ENCODE measurements at regions not wholly inside any gene's neighbourhood (a gene's known extent, or its start where the extent isn't known, plus 50 kb on each side); places are given as distances from the start of the nearest gene placed in this dataset.
"Not testable (repeated sequence)": the region's sequence is repeated elsewhere in the genome, so short reads cannot be mapped to it uniquely, and the experiment has no call there.

DNA sequence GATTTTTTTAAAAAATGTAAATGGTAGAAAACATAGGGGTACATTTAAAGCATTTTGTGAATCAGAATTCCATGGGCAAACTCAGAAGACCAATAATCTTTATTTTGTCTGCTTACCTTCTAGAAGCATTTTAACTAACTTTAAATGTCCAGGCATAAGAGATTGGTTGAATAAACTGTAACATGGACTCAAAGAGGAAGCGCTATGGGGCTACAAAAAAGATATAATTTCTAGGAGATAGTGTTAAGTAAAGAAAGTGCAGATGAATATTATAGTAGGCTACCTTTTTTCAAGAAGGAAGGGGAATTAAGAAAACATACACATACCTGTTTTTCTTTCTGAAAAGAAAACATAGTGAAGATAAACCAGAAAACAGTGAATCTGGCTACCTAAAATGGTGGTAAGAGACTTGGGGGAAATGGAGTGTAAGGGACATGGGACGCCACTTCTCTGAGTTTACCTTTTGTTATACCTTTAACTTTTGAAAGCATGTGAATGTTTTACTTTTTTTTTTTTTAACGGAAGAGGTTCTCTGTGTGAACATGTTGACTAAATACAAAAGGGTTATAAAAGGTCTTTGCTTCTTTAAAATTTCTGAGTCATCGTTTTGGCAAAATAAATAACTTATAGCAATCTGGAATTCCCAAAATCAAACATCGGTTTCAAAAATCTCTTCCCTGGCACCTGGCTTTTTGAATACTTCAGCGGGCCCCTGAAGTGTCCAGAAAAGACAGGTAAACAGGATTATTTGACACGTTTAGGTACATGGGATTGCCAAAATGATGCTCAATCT, 133.4 kb downstream of the OR2B2 start:
- ChIA-PET POLR2A (ENCODE audit: low non-redundant PET) (no interaction called here), CTCF (no interaction called here)
- no peak overlapping the region for H3K27ac ChIP-seq
- no peak for TF ChIP-seq CTCF (conservative IDR thresholded peaks at IDR 0.05; ENCODE audit: low read depth)
- DNase-seq (ENCODE audit: low spot score) = no peak

DNA sequence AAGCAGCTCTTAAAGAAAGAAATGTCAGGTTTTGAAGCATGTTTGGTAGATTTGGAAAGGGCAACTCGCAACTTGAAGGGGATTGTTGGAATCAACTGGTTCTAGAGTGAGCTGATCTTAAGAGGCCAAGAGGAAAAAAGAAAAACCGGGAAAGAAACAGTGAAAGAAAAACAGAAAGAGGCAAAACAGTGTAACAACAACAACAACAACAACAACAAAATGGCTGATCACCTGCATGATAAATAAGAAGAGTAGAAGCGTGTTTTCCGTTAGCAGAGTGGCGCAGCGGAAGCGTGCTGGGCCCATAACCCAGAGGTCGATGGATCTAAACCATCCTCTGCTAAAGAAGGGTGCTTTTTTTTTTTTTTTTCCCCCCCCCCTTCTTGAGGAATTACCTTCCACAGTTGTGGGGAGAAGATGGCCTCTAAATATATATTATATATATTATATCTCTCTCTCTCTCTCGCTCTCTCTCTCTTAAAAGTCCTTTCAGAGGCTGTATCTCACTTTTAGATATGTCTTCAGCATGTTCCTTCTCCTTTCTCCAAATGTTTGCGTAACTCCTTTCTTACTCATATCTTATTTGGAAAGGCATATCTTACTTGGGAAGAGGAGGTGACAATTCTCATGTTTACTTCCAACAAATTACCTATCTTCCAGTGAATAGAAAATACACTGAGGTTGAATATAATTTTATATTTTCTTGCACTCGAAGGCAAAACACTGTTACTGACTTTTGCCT, 134.4 kb downstream of the OR2B2 start:
- CTCF ChIA-PET = no interaction called here

GRCh38 chr6:27777126-27777525, 135.1 kb downstream of the OR2B2 start:
- TF ChIP-seq CTCF (conservative IDR thresholded peaks at IDR 0.05; ENCODE audit: low read depth) = no peak
- ChIA-PET POLR2A (ENCODE audit: low non-redundant PET) (no interaction called here), CTCF (no interaction called here)
- H3K27ac ChIP-seq = no peak overlapping the region
- DNase-seq (ENCODE audit: low spot score) = no peak

More for the DNA sequence above, 134.4 kb downstream of the OR2B2 start:
- POLR2A ChIA-PET (ENCODE audit: low non-redundant PET) = no interaction called here
- TF ChIP-seq CTCF (conservative IDR thresholded peaks at IDR 0.05; ENCODE audit: low read depth) = no peak
- H3K27ac ChIP-seq = no peak overlapping the region
- DNase-seq (ENCODE audit: low spot score) = no peak

DNA sequence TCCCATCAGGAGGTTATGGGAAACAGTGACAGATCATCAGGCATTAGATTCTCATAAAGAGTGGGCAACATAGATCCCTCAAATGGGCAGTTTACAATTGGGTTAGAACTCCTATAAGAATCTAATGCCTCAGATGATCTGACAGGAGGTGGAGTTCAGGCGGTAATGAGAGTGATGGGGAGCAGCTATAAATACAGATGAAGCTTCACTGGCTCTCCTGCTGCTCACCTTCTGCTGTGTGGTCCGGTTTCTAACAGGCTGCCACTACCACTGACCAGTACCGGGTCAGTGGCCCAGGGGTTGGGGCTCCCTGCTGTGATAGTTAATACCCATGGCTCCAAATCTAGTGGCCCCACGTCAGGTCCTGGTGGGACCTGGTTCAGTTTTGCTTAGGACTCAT, 135.7 kb downstream of the OR2B2 start:
- ChIA-PET POLR2A (ENCODE audit: low non-redundant PET) (no interaction called here), CTCF (interaction anchor here (0.8 kb wide), 1 partner anchor 14 kb away, joined by 3 read pairs; no protein-coding TSS in a partner anchor)
- no peak for TF ChIP-seq CTCF (conservative IDR thresholded peaks at IDR 0.05; ENCODE audit: low read depth)
- DNase-seq (ENCODE audit: low spot score) = no peak
- no peak overlapping the region for H3K27ac ChIP-seq

- no peak for DNase-seq (ENCODE audit: low spot score)
- ChIA-PET POLR2A (ENCODE audit: low non-redundant PET) (no interaction called here), CTCF (interaction anchor here (0.8 kb wide), 1 partner anchor 14 kb away, joined by 3 read pairs; no protein-coding TSS in a partner anchor)
- no peak for TF ChIP-seq CTCF (conservative IDR thresholded peaks at IDR 0.05; ENCODE audit: low read depth)
- no peak overlapping the region for H3K27ac ChIP-seq
Measured at GRCh38 chr6:27775796-27776184, 136.4 kb downstream of the OR2B2 start.

GRCh38 chr6:27775138-27775795, 136.9 kb downstream of the OR2B2 start:
- H3K27ac ChIP-seq; CTCF ChIA-PET; POLR2A ChIA-PET (ENCODE audit: low non-redundant PET); DNase-seq (ENCODE audit: low spot score): not testable (repeated sequence)

DNA sequence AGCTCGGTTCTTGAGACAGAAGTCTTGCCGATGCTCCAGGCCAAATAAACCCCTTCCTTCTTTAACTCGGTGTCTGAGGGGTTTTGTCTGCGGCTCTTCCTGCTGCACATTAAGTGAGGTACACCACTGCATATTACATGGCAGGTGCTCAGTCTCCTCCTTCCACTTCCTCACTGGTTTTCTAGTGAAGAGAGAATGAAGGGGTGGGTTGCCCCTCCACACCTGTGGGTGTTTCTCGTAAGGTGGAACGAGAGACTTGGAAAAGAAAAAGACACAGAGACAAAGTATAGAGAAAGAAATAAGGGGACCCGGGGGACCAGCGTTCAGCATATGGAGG, 138.0 kb downstream of the OR2B2 start:
- POLR2A ChIA-PET (ENCODE audit: low non-redundant PET); DNase-seq (ENCODE audit: low spot score); CTCF ChIA-PET; H3K27ac ChIP-seq: not testable (repeated sequence)

GRCh38 chr6:27773542-27774263, 138.5 kb downstream of the OR2B2 start:
- H3K27ac ChIP-seq; POLR2A ChIA-PET (ENCODE audit: low non-redundant PET); DNase-seq (ENCODE audit: low spot score): not testable (repeated sequence)
- CTCF ChIA-PET = interaction anchor here (0.7 to 1.5 kb wide), 4 partner anchors 15 to 69 kb away, joined by 3 to 10 read pairs (median 4); no protein-coding TSS in a partner anchor

Measured in RWPE1 (cell line).